Testis (tissue), 2 donors: ENCODE measurements at regions not wholly inside any gene's neighbourhood (a gene's known extent, or its start where the extent isn't known, plus 50 kb on each side); places are given as distances from the start of the nearest gene placed in this dataset.

Source experiments
- CTCF ChIP-seq, 3 experiments: fragments of 450-650 bp in 2 of 3; fragments of 200-600 bp in 1 of 3; sonication (generic) in 1 of 3; IDR thresholded peaks; one replicate each; pipeline ENCODE4 v1.5.1; 2016 to 2019; ENCODE audit warnings: antibody characterized with exemption in 3 of 3, mild to moderate bottlenecking in 2 of 3, moderate library complexity in 1 of 3
- POLR2A ChIP-seq: fragments of 450-650 bp; IDR thresholded peaks from one replicate; pipeline ENCODE4 v1.6.1; 2017; ENCODE audit warnings: antibody characterized with exemption, mild to moderate bottlenecking, moderate library complexity

GRCh38 chr2:35538796-35539195 is 816.8 kb upstream of the CRIM1 start:
- TF ChIP-seq CTCF (IDR thresholded peaks at IDR 0.05) (no peak), POLR2A (no peak)
